ENCODE measurements at regions not wholly inside any gene's neighbourhood (a gene's known extent, or its start where the extent isn't known, plus 50 kb on each side); places are given as distances from the start of the nearest gene placed in this dataset.

GRCh38 chr3:14057701-14058100, 67.0 kb downstream of the CHCHD4 start:
- Mint-ChIP-seq H3K9me3 (ENCODE audit: unreplicated experiment) (peaks cover 11% of the 10 kb centered on the region), H3K4me1 (ENCODE audit: low read depth, unreplicated experiment) (no peaks in the 10 kb centered on the region), H3K4me3 (ENCODE audit: unreplicated experiment) (no peak overlapping the region), H3K36me3 (ENCODE audit: low read depth, unreplicated experiment) (peaks cover 3% of the 10 kb centered on the region), H3K27me3 (ENCODE audit: low read depth, unreplicated experiment) (peaks cover 3% of the 10 kb centered on the region), H3K27ac (ENCODE audit: unreplicated experiment) (no peak overlapping the region)
- DNase-seq (ENCODE audit: low read depth) (no peak), FAIRE-seq (no peak)
- Histone ChIP-seq H3K79me2 (ENCODE audit: insufficient read depth, low read length) (no peaks in the 10 kb centered on the region), H3K9me3 (ENCODE audit: insufficient read depth, low read depth, low read length) (no peaks in the 10 kb centered on the region), H2AFZ (ENCODE audit: low read depth, low read length) (no peak overlapping the region), H3K4me1 (ENCODE audit: insufficient read depth, low read length) (no peaks in the 10 kb centered on the region), H3K4me2 (ENCODE audit: low read length) (no peak overlapping the region), H3K27me3 (ENCODE audit: insufficient read depth, low read length) (no peaks in the 10 kb centered on the region), H3K9ac (ENCODE audit: low read length) (no peak overlapping the region), H3K27ac (ENCODE audit: low read depth, low read length) (no peak overlapping the region), H3K36me3 (ENCODE audit: insufficient read depth, low read length) (no peaks in the 10 kb centered on the region), H4K20me1 (ENCODE audit: insufficient read depth, low read length) (no peaks in the 10 kb centered on the region), H3K4me3 (ENCODE audit: insufficient read depth, low read depth, low read length) (no peak overlapping the region)
- TF ChIP-seq EZH2 (IDR thresholded peaks at IDR 0.05; ENCODE audit: insufficient read depth, low read length): no peak
- TF ChIP-seq, protein P1, sequence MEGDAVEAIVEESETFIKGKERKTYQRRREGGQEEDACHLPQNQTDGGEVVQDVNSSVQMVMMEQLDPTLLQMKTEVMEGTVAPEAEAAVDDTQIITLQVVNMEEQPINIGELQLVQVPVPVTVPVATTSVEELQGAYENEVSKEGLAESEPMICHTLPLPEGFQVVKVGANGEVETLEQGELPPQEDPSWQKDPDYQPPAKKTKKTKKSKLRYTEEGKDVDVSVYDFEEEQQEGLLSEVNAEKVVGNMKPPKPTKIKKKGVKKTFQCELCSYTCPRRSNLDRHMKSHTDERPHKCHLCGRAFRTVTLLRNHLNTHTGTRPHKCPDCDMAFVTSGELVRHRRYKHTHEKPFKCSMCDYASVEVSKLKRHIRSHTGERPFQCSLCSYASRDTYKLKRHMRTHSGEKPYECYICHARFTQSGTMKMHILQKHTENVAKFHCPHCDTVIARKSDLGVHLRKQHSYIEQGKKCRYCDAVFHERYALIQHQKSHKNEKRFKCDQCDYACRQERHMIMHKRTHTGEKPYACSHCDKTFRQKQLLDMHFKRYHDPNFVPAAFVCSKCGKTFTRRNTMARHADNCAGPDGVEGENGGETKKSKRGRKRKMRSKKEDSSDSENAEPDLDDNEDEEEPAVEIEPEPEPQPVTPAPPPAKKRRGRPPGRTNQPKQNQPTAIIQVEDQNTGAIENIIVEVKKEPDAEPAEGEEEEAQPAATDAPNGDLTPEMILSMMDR (IDR thresholded peaks at IDR 0.05; ENCODE audit: insufficient read depth, low read depth, low read length): no peak

- Histone ChIP-seq H3K27ac (ENCODE audit: low read depth, low read length) (no peak overlapping the region), H3K27me3 (ENCODE audit: insufficient read depth, low read length) (peaks cover 2% of the 10 kb centered on the region), H3K9me3 (ENCODE audit: insufficient read depth, low read depth, low read length) (no peaks in the 10 kb centered on the region), H3K36me3 (ENCODE audit: insufficient read depth, low read length) (no peaks in the 10 kb centered on the region), H3K4me3 (ENCODE audit: insufficient read depth, low read depth, low read length) (no peak overlapping the region), H3K4me1 (ENCODE audit: insufficient read depth, low read length) (no peaks in the 10 kb centered on the region), H3K79me2 (ENCODE audit: insufficient read depth, low read length) (no peaks in the 10 kb centered on the region), H3K4me2 (ENCODE audit: low read length) (no peak overlapping the region), H4K20me1 (ENCODE audit: insufficient read depth, low read length) (no peaks in the 10 kb centered on the region), H2AFZ (ENCODE audit: low read depth, low read length) (no peak overlapping the region), H3K9ac (ENCODE audit: low read length) (no peak overlapping the region)
- DNase-seq (ENCODE audit: low read depth) (no peak), FAIRE-seq (no peak)
- H3K27ac Mint-ChIP-seq (ENCODE audit: unreplicated experiment): no peak overlapping the region
- no peak for TF ChIP-seq EZH2 (IDR thresholded peaks at IDR 0.05; ENCODE audit: insufficient read depth, low read length)
- TF ChIP-seq, protein P1 (IDR thresholded peaks at IDR 0.05; ENCODE audit: insufficient read depth, low read depth, low read length): no peak
- no peaks in the 10 kb centered on the region for H3K9me3 Mint-ChIP-seq (ENCODE audit: unreplicated experiment)
- H3K4me3 Mint-ChIP-seq (ENCODE audit: unreplicated experiment): no peak overlapping the region
- no peaks in the 10 kb centered on the region for H3K36me3 Mint-ChIP-seq (ENCODE audit: low read depth, unreplicated experiment)
- H3K27me3 Mint-ChIP-seq (ENCODE audit: low read depth, unreplicated experiment): peaks cover 20% of the 10 kb centered on the region
- no peaks in the 10 kb centered on the region for H3K4me1 Mint-ChIP-seq (ENCODE audit: low read depth, unreplicated experiment)
These were observed 76.8 kb downstream of the CHCHD4 start for GRCh38 chr3:14047841-14048240.

GRCh38 chr3:14047027-14047426, 77.6 kb downstream of the CHCHD4 start:
- FAIRE-seq (no peak), DNase-seq (ENCODE audit: low read depth) (no peak)
- Mint-ChIP-seq H3K4me1 (ENCODE audit: low read depth, unreplicated experiment) (no peaks in the 10 kb centered on the region), H3K36me3 (ENCODE audit: low read depth, unreplicated experiment) (no peaks in the 10 kb centered on the region), H3K27me3 (ENCODE audit: low read depth, unreplicated experiment) (peaks cover 20% of the 10 kb centered on the region), H3K4me3 (ENCODE audit: unreplicated experiment) (no peak overlapping the region), H3K27ac (ENCODE audit: unreplicated experiment) (no peak overlapping the region), H3K9me3 (ENCODE audit: unreplicated experiment) (no peaks in the 10 kb centered on the region)
- Histone ChIP-seq H2AFZ (ENCODE audit: low read depth, low read length) (no peak overlapping the region), H3K79me2 (ENCODE audit: insufficient read depth, low read length) (no peaks in the 10 kb centered on the region), H3K27ac (ENCODE audit: low read depth, low read length) (no peak overlapping the region), H3K36me3 (ENCODE audit: insufficient read depth, low read length) (no peaks in the 10 kb centered on the region), H3K4me3 (ENCODE audit: insufficient read depth, low read depth, low read length) (no peak overlapping the region), H3K4me2 (ENCODE audit: low read length) (no peak overlapping the region), H3K9ac (ENCODE audit: low read length) (no peak overlapping the region), H3K27me3 (ENCODE audit: insufficient read depth, low read length) (peaks cover 2% of the 10 kb centered on the region), H4K20me1 (ENCODE audit: insufficient read depth, low read length) (no peaks in the 10 kb centered on the region), H3K9me3 (ENCODE audit: insufficient read depth, low read depth, low read length) (no peaks in the 10 kb centered on the region), H3K4me1 (ENCODE audit: insufficient read depth, low read length) (no peaks in the 10 kb centered on the region)
- no peak for TF ChIP-seq EZH2 (IDR thresholded peaks at IDR 0.05; ENCODE audit: insufficient read depth, low read length)
- TF ChIP-seq, protein P1 (IDR thresholded peaks at IDR 0.05; ENCODE audit: insufficient read depth, low read depth, low read length): no peak

Measured in astrocyte (in vitro differentiated cells and primary cell).